ENCODE measurements at regions not wholly inside any gene's neighbourhood (a gene's known extent, or its start where the extent isn't known, plus 50 kb on each side); places are given as distances from the start of the nearest gene placed in this dataset.

GRCh38 chrX:57848857-57849256, 61.4 kb downstream of the ZXDA start:
- TF ChIP-seq CTCF (IDR thresholded peaks at IDR 0.05; ENCODE audit: low read length) (no peak), EZH2 (optimal IDR thresholded peaks at IDR 0.05; ENCODE audit: low read depth, low read length) (no peak), EZH2phosphoT487 (IDR thresholded peaks at IDR 0.05; ENCODE audit: low read length) (no peak)
